GM18499 (cell line): ENCODE measurements at regions not wholly inside any gene's neighbourhood (a gene's known extent, or its start where the extent isn't known, plus 50 kb on each side); places are given as distances from the start of the nearest gene placed in this dataset.
"Not testable (repeated sequence)": the region's sequence is repeated elsewhere in the genome, so short reads cannot be mapped to it uniquely, and the experiment has no call there.

Experiments used
- ATAC-seq: cut with Tn5 transposase; IDR thresholded peaks from one replicate; pipeline ENCODE4 v1.9.1; 2021; ENCODE audit warnings: moderate number of reproducible peaks; ENCODE audit not compliant: insufficient read depth, unreplicated experiment

DNA sequence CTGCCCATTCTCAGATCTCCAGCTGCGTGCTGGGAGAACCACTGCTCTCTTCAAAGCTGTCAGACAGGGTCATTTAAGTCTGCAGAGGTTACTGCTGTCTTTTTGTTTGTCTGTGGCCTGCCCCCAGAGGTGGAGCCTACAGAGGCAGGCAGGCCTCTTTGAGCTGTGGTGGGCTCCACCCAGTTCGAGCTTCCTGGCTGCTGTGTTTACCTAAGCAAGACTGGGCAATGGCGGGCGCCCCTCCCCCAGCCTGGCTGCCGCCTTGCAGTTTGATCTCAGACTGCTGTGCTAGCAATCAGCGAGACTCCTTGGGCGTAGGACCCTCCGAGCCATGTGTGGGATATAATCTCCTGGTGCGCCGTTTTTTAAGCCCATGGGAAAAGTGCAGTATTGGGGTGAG lies 497.3 kb upstream of the SPRED2 start:
- ATAC-seq = not testable (repeated sequence)

DNA sequence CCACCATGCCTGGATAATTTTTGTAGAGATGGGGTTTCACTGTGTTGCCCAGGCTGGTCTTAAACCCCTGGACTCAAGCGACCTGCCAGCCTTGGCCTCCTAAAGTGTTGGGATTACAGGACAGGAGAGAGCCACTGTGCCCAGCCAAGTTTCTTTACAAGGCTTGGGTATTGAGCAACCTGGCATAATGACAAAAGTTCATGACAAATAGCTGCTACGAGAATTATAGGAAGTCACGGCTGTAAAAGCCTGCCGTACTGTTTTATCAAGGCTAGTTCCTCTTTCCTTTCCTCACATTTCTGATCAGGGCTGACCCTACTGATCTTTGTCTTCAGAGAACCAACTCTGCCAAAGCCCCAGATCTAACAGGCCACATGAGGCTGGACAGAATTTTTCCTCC lies 490.4 kb upstream of the SPRED2 start:
- no peak for ATAC-seq

DNA sequence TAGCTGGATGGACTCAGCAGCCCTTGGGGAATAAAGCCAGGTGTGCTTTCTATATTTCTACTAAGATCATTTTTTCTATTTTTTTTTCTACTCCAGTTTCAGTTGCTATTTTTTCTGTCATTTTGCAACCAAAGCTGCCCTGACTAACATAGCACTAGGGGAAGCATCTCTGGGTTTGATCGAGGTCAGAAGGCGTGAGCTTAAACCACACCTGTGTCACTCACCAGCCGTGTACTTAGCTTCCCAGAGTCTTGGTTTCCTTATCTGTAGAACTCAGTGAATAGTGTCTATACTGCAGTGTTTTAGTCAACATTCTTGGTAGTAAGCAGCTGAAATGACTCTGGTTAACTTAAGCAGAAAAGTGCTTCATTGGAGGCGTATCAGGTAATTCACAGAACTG lies 489.6 kb upstream of the SPRED2 start:
- ATAC-seq = peak; percentile 67

DNA sequence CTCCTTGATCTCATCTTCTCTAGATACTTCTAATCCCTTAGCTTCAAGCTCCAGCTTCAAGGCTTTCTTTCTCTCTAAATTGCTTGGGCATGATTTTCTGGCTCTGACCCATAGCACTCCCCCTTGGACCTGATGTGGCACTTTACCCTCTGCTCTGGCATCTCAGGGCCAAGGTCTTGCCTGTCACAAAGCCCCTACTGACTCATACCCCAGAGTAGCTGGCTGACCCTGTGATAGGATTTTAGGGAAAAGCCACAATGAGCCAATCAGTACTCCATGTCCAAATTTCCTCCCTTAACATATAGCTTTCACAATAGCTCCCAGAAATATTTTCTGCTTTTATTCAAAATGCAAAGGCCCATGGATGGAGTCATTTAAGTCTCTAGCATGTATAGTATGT lies 488.7 kb upstream of the SPRED2 start:
- ATAC-seq = no peak

DNA sequence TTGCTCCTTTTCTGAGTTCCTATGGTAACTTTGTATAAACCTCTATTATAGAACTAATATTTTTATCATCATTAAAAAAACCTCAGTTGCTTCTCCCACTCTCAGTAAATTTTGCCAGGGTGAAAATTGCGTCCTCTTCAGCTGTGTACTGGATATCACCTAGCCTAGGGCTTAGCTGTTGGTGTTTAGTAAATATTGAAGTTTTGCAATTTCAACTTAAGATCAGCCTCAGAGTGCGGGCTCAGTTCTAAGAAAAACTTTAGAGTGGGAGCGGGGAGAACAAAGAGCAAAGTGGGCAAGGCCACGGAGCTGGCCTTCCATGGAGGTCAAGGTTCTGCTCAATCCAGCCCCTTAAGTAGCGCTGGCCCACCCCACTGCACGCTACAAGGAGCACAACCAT lies 488.3 kb upstream of the SPRED2 start:
- no peak for ATAC-seq

DNA sequence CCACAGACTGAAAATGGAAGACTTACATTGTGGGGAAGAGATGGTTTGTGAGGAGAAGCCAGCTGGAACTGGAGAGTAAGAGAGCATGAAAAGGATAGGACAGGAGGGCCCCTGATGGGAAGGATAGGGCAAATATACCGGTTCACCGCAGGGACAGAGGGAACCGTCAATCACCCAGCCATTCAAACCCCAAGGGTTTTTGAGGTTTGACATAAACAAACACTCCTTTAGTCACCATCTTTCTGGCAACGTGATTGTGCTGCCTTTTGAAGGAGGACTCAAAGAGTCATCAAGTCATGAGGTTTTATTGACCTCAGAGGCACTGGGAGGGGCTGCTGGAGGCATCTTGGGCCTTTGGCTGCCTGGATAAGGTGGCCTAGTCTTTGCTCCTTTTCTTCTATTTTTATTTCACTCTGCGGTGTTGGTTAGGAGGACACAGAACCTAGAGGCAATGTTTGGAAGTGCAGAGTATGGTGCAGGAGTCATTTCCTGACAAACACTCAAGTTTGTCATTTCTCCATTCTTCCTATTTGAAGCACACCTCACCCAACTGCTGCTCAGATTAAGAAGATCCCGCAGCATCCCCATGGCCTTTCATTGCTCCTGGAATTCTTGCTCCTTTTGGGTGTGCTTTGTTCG lies 487.3 kb upstream of the SPRED2 start:
- no peak for ATAC-seq

DNA sequence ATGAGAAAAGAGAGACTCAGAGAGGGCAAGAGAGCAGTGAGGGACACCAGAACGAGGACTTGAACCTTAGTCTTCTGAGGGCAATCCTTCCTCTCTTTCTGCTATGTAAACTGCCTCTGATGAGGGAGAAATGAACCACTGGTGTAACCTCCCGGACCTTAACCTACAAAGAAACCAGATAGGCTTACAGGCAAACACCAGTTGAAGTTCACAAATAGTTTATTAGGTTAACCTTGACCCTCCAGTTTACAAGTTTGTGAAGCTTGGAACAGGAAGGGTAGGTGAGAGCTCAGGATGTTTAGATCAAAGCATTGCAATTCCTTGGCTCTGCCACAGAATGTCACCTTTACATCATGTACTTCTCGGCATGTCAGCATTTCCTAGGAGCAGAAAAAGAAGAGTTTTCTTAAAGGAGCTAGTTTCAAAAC lies 486.4 kb upstream of the SPRED2 start:
- ATAC-seq = no peak

DNA sequence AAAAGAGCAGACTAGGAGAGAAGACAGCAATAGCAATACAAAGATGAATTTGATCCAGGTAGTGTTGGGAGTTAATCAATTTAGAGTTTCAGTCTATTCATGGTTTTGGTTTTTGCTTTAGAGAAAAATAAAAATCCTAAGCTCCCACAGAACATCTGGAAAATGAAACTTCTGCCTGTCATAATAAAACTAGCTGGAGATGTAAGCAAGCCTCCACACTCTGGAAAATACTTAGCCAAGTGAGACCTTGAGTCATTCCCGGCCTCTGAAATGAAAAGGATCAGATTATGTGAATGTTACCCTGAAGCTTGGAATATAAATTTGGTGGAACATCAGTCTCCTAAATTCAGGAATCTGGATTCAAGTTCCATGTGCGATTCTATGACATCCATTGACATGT lies 485.6 kb upstream of the SPRED2 start:
- no peak for ATAC-seq

DNA sequence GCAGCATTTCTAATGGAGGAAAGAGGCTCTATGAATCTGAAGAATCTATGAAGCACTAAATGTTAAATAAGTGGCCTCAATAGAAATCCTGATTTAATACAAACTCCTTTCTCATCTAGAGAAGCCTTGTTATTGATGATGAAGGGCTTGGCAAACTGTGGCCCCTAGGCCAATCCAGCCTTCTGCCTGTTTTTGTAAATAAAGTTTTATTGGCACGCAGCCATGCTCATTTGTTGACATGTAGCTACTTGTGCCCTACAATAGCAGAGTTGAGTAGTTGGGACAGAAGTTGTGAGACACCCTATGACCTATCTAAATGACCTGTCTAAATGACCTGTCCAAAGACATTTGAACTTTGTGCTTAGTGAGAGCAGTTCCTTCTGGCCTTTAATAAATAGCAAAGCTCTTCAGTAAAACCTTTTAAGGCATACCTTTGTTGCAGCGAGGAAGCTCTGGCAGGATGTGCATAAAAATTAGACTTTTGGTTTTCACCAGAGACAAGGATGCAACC lies 484.4 kb upstream of the SPRED2 start:
- ATAC-seq = no peak

DNA sequence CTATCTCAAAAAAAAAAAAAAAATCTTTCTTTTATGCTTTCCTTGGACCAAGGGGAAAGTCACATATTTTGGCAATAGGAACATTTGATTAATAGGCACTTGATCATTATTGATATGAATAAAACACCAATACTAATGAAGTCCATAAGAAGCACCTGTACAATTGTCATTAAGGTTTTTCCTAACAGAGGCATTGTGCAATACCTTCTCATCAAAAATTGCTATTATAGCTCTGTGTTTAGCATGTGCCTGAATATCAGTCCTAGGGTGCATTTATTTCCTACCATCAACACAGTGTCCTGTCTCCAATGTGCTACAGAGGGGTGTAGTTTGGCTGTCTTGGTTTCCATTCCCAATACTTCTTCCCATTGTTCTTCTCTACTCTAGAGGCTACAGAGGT lies 483.8 kb upstream of the SPRED2 start:
- ATAC-seq = no peak

DNA sequence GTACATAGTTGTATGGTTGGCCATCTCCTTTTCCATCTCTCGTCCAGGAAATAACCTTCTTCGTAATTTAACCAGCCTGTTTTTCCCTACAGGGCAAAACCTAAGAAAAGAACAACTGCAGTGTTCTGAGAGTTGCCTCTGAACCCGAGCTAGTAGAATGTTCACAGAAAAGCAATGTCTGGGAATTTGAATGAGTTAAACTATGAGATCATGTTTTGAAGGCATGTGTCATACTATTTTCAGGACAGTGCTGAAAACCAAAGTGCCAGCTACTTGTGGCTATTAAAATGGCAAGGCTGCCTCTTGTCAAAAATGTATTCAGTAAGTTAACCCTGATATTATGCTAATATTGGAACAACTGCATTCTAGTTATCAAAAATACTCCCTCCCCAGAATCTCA lies 482.9 kb upstream of the SPRED2 start:
- no peak for ATAC-seq

DNA sequence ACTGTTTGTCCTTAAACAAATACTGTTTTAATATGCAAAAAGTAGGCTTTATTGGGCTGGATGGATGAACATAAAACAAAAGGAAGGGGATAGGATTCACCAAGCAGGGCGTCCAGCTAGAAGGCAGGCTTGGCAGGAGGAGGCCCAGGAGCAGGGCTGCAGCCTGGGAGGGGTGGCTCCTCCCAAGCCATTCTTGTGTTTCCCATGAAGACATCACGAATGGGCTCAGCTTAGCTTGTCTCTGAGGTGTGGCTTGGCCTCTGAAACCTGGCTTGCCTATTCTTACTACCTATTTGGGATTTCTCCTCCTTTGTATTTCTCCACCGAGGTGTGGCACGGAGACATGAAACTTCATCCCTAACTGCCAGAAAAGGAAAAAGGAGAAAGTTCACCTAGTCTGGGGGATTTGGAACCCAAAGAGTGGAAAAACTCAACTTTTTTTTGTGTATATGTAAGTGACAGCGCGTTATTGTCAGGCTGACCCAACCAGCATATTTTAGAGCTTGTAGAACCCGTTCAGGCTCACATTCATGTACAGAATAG lies 481.9 kb upstream of the SPRED2 start:
- no peak for ATAC-seq

DNA sequence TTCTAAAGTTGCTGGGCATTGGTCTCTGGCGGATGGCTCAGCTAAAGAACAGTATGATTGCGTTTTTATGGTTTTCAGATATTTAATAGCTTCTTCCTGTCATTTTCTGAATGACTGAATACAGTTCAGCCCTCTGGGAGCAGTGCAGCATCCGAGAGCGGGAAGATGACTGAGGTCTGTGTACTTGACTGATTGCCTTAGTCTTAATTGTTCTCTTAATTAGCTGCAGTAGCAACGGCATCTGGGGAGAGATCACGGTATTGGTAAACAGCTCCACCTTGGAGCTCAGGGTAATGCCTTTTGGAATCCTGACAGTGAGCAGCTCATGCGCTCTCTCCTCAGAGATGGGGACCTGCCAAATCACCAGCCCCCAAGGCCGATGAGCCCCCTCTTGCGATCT lies 481.4 kb upstream of the SPRED2 start:
- ATAC-seq = no peak

DNA sequence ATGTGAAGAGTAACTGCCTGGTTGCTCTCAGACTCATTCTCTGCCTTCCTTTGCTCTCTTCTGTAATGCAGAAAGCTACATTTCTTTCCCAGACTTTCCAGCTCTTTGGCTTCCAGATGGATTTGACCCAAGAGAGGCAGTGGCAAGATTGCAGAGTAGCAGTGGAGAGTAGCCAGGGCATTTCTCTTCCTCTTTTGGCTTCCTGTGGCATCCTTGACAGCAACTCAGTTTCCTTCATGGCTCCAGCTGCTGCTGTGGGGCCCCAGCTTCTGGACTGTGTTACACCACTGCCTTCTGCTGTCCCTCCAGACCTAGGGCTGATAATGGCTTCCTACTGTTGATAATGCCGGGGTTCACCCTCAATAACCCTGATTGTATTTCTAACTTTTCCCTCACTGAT lies 469.4 kb upstream of the SPRED2 start:
- no peak for ATAC-seq

DNA sequence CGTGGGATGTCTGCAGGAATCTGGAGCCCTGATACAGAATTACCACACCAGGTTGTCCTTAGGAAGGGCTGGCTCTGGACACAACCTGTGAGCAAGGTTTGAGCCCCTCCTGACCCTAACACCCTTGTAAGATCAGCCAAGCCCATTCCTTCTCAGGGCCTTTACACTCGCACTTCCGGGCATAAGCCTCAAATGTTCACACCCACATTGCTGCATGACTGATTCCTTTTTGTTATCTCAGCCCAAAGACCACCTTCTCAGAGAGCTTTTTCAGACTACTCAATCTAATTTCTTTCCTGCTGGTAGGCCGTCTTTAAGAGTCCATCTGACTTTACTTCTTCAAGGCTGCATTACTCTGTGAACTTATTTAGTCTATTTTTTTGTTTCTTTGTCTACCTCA lies 464.0 kb upstream of the SPRED2 start:
- ATAC-seq = no peak

DNA sequence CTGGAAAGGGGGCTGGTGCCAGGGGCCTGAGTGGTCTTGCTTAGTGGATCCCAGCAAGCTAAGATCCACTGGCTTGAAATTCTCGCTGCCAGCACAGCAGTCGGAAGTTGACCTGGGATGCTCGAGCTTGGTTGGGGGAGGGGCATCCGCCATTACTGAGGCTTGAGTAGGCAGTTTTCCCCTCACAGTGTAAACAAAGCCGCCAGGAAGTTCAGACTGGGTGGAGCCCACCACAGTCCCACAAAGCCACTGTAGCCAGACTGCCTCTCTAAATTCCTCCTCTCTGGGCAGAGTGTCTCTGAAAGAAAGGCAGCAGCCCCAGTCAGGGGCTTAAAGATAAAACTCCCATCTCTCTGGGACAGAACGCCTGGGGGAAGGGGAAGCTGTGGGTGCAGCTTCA lies 457.7 kb upstream of the SPRED2 start:
- ATAC-seq = not testable (repeated sequence)

DNA sequence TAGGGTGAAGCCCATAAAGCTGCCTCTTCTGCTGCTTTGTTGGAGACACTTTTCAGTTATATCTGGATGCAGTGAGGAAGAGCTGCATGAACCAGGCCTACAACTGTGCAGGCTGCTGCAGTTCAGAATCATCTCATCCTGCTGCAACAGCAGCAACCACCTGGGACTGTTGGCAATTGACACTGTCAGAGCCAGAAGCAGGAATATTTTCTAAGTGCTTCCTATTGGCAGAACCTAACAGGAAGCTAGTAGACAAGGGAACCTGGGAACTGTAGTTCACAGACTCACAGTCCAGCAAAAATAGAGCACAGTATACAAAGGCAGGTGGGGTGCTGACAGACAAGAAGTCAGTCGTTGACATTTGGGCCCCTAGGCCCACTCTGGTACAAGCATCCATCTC lies 452.9 kb upstream of the SPRED2 start:
- ATAC-seq = no peak

DNA sequence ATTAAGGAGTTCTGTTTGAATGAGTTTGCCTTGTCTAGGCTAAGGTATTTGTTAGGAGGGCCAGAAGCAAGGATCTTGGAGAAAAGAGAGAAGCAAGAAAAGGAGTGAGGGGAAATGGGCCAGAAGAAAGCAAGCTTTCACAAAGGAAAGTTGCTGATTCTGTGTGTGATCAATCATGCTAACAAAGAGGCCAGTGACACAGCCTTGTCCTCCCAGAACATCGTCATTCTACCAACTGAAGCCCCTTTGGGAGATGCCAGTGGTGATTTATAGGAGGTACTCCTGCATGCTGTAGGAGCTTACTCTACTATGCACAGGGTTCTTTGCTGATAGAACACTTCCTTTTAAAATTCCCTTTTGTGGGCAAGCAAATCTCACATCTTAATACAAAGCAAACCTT lies 449.2 kb upstream of the SPRED2 start:
- no peak for ATAC-seq

DNA sequence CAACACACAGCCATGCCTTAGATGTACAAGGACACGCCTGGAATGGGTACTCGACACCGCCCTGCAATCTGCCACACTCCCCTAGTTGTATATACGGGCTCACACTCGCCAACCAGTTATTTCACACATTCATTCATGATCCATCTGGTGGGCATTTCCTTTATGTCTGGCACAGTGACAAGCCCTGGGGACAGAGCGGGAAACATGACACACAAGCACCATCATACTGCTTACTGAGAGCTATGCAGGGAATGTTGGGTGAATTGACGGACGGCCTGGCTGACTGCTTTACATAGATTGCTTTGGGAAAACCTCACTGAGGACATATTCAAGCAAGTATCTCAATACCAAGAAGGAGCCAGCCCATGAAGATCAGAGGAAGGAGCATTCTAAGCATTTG lies 448.0 kb upstream of the SPRED2 start:
- ATAC-seq = no peak

DNA sequence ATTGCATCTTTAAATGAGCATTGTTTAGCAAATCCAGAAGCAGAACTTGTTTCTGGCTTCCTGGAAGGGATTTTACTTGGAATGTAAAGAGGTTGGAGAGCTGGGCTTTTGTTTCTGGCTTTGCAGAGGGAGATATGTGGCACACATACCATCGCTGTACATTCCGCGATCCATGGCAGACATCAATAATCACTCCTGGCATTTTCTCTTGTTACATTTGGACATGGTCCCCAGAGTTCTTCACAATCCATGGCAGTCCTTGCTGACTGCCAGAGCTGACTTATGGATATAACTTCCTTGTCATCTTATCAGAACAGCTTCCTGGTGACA lies 445.6 kb upstream of the SPRED2 start:
- no peak for ATAC-seq

DNA sequence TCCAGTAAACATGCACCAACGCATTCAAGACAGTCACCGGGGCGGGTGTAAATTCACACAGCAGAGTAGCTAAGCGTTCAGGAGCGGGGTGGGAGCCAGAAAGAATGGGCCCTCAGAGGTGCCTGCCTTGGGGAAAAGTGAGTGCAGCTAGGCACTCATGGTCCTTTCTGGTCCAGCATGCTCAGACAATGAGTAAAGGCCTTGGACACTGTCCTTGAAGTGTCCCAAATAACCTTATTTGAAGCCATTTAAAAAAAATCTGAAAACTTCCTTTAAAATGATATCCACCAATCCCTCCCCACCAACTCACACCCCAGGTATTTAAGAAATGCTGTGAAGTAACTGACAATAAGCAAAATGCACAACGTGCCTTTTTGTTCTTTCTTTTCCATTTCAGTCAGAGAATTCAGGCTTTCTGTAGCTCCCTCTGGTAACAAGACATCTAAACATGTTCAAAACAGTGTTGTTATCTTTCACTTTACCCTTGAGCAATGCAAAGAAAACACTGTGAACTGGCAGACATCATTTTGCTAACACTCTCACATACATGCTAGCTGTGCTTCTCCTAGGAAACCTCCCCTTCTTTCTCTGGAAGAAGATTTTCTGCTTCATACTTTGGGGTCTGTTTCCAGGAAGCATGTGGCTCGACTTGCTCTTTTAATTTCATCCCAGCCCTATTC lies 445.1 kb upstream of the SPRED2 start:
- no peak for ATAC-seq

DNA sequence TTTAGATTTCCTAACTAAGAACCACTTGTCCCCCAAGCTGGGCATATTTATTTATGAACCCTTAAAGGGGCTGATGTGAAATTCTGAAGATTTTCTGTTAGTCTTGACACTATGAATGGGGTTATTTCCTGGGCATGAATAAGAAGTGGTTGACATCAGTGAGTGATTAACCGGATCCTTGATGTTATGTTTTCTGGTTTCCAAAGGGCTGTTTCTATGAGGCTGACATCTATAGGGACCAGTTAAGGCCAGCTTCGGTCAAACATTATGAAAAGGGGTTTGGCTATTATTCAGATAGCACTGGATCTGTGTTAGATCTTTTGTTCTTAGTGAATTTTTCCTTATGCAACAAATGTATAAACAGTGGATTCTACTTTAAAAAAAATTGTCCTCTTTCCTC lies 443.7 kb upstream of the SPRED2 start:
- ATAC-seq = no peak
